ENCODE measurements at regions not wholly inside any gene's neighbourhood (a gene's known extent, or its start where the extent isn't known, plus 50 kb on each side); places are given as distances from the start of the nearest gene placed in this dataset.

DNA sequence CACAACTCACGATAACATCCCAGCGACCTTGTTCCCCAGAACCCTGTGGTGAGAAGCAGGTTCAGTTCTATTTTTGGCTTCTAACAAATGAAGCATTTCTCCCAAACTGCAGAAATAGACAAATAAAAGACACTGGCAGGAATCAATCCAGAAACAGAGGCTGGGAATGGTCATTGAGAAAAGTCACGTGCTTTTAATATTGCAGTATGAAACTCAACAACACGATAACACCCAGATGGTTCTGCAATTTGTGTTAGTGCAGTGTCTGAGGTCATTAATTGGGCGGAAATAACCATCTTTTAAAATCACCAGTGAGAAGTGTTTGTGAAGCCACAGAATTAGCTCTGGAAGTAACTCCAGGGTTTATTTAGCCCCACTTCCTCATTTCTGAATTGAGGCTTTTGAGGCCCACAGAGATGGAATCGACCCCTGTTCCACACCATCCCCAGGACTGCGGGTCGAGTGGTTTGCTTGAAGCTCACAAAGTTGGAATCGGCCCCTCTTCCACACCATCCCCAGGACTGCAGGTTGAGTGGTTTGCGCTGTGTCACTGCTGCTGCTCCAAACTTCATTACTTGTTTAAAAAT, 164.7 kb upstream of the IRX4 start:
- DNase-seq, result no peak
- ATAC-seq, result no peak
- Mint-ChIP-seq H3K4me1 (no peaks in the 10 kb centered on the region), H3K27ac (no peak overlapping the region), H3K27me3 (peaks cover 23% of the 10 kb centered on the region), H3K9me3 (peaks cover 9% of the 10 kb centered on the region), H3K36me3 (ENCODE audit: low read depth) (no peaks in the 10 kb centered on the region), H3K4me3 (no peak overlapping the region)

DNA sequence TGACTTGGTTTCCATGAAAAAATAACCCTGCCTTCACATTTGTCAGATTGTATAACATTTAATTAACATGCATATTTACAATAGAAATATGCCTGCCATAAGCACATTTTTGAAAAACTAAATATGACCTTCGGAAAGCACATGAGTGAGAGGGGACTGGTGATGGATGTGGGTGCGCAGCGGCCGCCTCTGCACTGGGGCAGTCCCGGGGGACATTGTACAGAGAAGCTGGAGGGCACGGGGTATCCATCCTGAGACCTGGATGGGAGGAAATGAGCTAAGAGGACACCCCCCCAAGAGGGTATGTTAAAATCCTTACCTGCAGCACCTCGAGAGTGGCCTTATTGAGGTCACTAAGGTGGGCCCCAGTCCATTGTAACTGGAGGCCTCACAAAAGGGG, 161.3 kb upstream of the IRX4 start:
- H3K9me3 Mint-ChIP-seq, result peaks cover 9% of the 10 kb centered on the region
- H3K4me3 Mint-ChIP-seq, result no peak overlapping the region
- DNase-seq (no peak), ATAC-seq (no peak)
- H3K27me3 Mint-ChIP-seq, result peaks cover 25% of the 10 kb centered on the region
- H3K27ac Mint-ChIP-seq, result no peak overlapping the region
- no peaks in the 10 kb centered on the region for H3K36me3 Mint-ChIP-seq (ENCODE audit: low read depth)
- no peaks in the 10 kb centered on the region for H3K4me1 Mint-ChIP-seq

DNA sequence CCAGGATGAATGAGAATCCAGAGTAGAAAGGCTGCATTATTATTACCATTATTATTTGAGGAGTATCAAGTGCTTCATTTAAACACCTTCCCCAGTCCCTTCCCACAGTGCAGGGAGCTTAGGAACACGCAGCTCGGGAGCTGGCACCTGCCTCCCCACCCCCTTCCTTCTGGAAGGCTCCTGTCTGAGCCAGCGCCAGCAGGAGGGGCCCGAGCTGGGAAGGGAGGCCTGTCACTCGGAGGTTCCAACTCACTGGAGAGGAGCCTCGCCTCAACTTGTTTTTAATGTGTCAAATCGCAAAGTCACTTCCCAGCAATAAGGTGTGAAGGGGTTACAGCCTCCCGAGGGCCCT, 156.4 kb upstream of the IRX4 start:
- no peaks in the 10 kb centered on the region for H3K9me3 Mint-ChIP-seq
- no peak for DNase-seq
- peaks cover 28% of the 10 kb centered on the region for H3K27me3 Mint-ChIP-seq
- H3K4me3 Mint-ChIP-seq, result no peak overlapping the region
- ATAC-seq, result no peak
- no peak overlapping the region for H3K27ac Mint-ChIP-seq
- H3K4me1 Mint-ChIP-seq, result no peaks in the 10 kb centered on the region
- H3K36me3 Mint-ChIP-seq (ENCODE audit: low read depth), result no peaks in the 10 kb centered on the region

DNA sequence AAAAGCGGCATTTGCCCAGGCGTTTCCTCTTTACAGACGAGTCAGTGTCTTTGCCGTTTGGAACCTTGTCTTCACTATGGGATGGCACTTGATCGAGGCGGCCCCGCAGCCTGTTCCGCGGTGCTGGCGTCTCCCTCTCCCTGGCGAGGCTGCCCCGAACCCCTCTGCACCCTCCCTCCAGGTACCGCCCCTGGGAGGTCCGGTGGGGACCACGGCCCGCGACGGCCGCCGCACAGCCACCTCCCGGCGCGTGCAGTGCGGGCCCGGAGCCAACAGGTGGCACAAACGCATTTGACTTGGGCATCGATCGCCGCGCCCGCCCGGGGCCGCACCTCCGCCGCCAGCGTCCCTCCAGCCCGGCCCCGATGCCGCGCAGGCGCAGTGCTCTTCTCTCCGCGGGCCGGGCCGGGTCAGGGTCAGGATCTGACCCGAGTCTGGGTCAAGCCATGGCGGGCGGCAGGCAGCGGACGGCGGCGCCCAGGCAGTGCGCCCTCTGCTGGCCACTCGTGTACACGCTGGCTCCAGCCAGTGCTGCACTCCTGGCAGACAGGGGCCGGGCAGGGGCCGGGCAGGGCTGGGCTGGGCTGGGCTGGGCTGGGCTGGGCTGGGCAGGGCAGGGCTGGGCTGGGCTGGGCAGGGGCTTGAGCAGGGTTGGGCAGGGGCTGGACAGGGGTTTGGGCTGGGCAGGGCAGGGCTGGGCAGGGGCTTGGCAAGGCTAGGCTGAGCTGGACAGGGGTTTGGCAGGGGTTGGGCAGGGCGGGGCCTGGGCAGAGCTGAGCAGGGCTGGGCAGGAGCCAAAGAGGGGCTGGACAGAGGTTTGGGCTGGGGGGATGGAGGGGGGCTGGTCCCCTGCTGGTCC, 155.8 kb upstream of the IRX4 start:
- H3K27ac Mint-ChIP-seq, result no peak overlapping the region
- DNase-seq, result peak; percentile 70

DNA sequence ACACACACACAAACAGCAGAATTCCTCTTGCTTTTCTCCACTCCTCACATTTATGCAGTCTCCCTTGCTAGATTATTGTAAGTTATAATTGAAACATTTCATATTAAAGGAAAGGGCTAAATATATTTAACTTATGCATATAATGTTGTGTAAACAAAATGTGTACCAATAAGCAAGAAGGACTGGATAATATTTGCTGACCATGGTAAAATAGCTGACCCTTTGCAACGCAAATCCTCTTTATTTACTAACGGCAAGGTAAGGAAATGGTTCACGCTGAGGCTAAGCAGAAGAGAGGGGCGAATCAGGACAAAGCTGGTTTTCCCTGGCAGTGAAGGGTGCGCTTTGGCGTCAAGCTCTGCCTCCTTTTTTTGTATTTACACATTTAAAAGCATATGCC, 154.2 kb upstream of the IRX4 start:
- Mint-ChIP-seq H3K27me3 (peaks cover 37% of the 10 kb centered on the region), H3K4me3 (no peak overlapping the region), H3K36me3 (ENCODE audit: low read depth) (no peaks in the 10 kb centered on the region), H3K9me3 (no peaks in the 10 kb centered on the region), H3K27ac (no peak overlapping the region), H3K4me1 (no peaks in the 10 kb centered on the region)
- ATAC-seq, result no peak
- no peak for DNase-seq

More for the DNA sequence above, 155.8 kb upstream of the IRX4 start:
- H3K9me3 Mint-ChIP-seq, result no peaks in the 10 kb centered on the region
- peak overlapping the region; percentile 43 for H3K4me3 Mint-ChIP-seq
- H3K36me3 Mint-ChIP-seq (ENCODE audit: low read depth), result no peaks in the 10 kb centered on the region
- H3K27me3 Mint-ChIP-seq, result peaks cover 25% of the 10 kb centered on the region
- peak; percentile 93 for ATAC-seq
- H3K4me1 Mint-ChIP-seq, result no peaks in the 10 kb centered on the region

DNA sequence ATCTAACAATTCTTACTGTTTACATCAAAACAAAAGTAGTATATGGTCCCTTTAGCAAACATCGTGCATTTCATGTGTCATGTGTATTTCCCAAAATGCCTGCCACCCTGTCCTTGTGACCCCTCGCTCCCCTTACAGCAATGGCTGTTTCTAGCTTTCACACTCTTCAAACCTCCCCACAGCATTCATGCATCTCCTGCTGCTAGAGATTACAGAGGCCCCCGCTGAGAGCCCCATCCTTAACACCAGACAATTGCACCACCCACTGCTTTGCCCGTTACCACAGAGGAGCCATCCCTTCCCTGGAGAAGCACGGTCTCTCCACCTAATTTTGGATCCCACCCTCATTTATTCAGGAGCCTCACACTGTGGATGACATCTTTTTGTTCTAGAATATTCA, 149.7 kb upstream of the IRX4 start:
- peaks cover 37% of the 10 kb centered on the region for H3K27me3 Mint-ChIP-seq
- no peak overlapping the region for H3K27ac Mint-ChIP-seq

DNA sequence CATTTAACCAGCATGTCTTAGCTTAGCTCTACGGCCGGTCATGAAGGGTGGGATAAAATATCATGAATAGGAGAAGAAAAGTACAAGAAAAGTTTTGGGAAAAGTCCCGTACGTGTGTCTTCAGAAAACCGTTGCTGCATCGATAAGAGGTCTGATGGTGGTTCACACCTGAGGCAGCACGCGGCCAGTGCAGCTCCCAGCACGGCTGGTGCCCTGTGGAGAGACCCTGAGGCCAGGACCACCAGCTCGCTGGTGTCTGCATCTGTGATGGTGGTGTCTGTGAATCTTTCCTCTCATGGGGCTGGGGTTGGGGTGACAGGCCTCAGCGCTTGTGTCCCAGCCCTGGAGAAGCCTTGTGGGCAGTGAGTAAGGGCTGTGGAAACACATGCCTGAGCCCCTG, 148.9 kb upstream of the IRX4 start:
- H3K27me3 Mint-ChIP-seq, result peaks cover 37% of the 10 kb centered on the region
- H3K36me3 Mint-ChIP-seq (ENCODE audit: low read depth), result no peaks in the 10 kb centered on the region
- no peaks in the 10 kb centered on the region for H3K4me1 Mint-ChIP-seq
- DNase-seq, result no peak
- H3K27ac Mint-ChIP-seq, result no peak overlapping the region
- no peaks in the 10 kb centered on the region for H3K9me3 Mint-ChIP-seq
- H3K4me3 Mint-ChIP-seq, result no peak overlapping the region
- ATAC-seq, result no peak

More for the DNA sequence above, 149.7 kb upstream of the IRX4 start:
- no peak for ATAC-seq
- H3K4me3 Mint-ChIP-seq, result no peak overlapping the region
- H3K4me1 Mint-ChIP-seq, result no peaks in the 10 kb centered on the region
- no peaks in the 10 kb centered on the region for H3K9me3 Mint-ChIP-seq
- DNase-seq, result no peak
- H3K36me3 Mint-ChIP-seq (ENCODE audit: low read depth), result no peaks in the 10 kb centered on the region

DNA sequence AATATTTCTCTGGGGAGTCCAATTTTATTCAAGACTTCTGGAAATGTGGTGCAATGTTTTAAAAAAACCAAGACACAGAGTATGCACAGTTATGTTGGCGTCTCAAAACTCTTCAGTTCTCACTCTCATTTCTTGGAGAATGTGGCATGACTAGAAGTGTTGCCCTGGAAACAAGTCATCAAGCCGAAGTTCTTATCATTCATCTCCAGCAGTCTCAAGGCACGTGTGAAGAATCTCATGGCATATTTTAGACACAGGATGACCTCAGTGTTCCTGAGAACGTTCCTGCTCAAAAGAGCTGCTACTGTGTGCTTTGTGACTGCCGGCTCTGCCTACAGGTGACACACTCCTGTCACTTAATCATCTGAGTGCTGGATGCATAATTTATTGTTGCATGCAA, 147.4 kb upstream of the IRX4 start:
- H3K9me3 Mint-ChIP-seq, result no peaks in the 10 kb centered on the region
- H3K4me1 Mint-ChIP-seq, result no peaks in the 10 kb centered on the region
- ATAC-seq, result no peak
- DNase-seq, result no peak
- no peak overlapping the region for H3K27ac Mint-ChIP-seq
- H3K27me3 Mint-ChIP-seq, result peaks cover 38% of the 10 kb centered on the region
- no peaks in the 10 kb centered on the region for H3K36me3 Mint-ChIP-seq (ENCODE audit: low read depth)
- H3K4me3 Mint-ChIP-seq, result no peak overlapping the region

DNA sequence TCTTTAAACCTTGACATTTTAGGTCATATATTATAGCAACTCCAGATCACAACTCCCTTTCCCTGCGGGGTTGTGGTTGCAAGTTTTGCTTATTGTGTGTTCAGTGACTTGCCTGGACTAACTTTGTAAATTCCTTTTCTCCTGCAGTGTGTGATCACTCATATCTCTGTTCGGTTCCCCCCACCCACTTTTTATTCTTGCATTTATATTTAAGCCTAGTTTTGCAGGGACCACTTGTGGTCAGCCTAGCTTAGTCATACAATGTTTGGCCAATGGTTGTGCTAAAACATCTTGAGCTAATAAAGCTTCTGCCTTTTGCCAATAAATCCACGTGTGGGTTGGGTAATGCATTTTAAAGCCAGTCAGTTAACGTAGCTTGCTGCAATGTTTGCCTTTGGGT, 146.5 kb upstream of the IRX4 start:
- H3K4me3 Mint-ChIP-seq, result no peak overlapping the region
- no peak overlapping the region for H3K27ac Mint-ChIP-seq
- ATAC-seq (no peak), DNase-seq (no peak)
- H3K9me3 Mint-ChIP-seq, result no peaks in the 10 kb centered on the region
- no peaks in the 10 kb centered on the region for H3K36me3 Mint-ChIP-seq (ENCODE audit: low read depth)
- H3K27me3 Mint-ChIP-seq, result peaks cover 35% of the 10 kb centered on the region
- H3K4me1 Mint-ChIP-seq, result no peaks in the 10 kb centered on the region

DNA sequence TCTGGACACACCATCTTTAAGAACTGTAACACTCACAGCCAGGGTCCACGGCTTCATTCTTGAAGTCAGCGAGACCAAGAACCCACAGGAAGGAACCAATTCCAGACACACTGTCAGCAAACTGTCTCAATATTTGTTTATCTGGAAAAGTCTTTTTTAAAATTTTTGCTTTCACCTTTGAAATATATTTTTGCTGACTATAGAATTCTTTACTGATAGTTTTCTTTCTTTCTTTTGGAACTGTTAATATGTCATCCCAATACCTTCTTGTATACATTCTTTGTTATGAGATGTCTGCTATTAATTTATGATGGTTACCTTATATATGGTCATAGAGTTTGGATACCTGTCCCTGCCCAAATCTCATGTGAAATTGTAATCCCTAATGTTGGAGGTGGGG, 145.1 kb upstream of the IRX4 start:
- ATAC-seq (no peak), DNase-seq (no peak)
- H3K4me1 Mint-ChIP-seq, result no peaks in the 10 kb centered on the region
- H3K9me3 Mint-ChIP-seq, result no peaks in the 10 kb centered on the region
- no peak overlapping the region for H3K27ac Mint-ChIP-seq
- peaks cover 28% of the 10 kb centered on the region for H3K27me3 Mint-ChIP-seq
- no peaks in the 10 kb centered on the region for H3K36me3 Mint-ChIP-seq (ENCODE audit: low read depth)
- no peak overlapping the region for H3K4me3 Mint-ChIP-seq

DNA sequence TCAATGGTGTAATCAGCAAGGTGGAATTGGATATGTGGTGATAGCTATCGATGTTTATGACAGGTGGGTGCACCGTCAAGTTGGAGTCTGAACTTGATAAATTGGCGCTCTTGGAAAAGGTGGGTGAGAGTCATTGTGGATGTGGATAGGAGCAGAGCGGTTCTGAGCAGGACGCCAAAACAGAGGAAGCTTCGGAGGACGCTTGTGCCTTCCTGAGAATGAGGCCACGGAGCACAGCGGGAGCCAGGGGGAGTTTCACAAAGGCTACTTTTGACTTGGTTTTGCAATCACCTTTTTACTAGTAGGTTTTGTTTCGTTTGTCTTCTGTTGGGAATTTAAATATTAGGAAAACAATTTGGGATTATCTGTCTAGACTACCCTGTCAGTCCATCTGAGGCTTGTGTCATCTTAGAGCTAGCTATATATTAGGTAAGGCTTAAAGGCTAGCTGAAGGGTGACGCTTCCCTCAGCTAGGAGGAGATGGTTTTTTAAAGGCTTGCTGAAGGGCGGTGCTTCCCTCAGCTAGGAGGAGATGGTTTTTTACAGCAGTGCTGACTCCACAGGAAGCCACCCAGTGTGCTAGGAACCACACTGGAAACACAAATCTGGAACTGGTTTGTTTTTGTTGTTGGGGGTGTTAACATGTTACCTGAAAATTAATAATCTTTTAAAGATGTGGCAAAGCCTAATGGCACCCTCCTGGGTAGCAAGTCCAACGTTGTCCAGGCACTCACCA, 142.4 kb upstream of the IRX4 start:
- Mint-ChIP-seq H3K9me3 (no peaks in the 10 kb centered on the region), H3K36me3 (ENCODE audit: low read depth) (no peaks in the 10 kb centered on the region), H3K27me3 (peaks cover 22% of the 10 kb centered on the region), H3K4me1 (no peaks in the 10 kb centered on the region), H3K4me3 (no peak overlapping the region), H3K27ac (no peak overlapping the region)
- ATAC-seq, result no peak
- DNase-seq, result no peak

DNA sequence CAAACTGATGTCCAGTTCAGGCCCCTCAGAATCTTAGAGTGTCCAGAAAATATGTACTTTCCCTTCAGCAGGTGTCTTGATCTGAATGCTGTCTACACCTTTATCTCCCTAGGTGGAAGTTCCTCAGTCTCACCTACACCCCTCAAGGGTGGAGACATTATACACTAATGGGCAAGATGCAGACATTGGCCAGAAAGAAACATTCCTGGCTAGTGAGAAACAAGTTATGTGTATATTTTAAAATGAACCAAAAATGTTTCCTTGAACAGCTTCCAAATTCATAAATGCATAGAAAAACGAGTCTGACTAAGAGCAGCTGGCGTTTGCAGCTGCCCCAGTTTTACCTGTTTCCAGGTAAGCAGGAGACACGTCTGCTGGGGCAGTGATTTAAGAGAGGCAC, 140.5 kb upstream of the IRX4 start:
- Mint-ChIP-seq H3K9me3 (no peaks in the 10 kb centered on the region), H3K36me3 (ENCODE audit: low read depth) (no peaks in the 10 kb centered on the region), H3K27me3 (peaks cover 18% of the 10 kb centered on the region), H3K27ac (no peak overlapping the region), H3K4me3 (no peak overlapping the region), H3K4me1 (no peaks in the 10 kb centered on the region)
- DNase-seq, result no peak
- ATAC-seq, result no peak

DNA sequence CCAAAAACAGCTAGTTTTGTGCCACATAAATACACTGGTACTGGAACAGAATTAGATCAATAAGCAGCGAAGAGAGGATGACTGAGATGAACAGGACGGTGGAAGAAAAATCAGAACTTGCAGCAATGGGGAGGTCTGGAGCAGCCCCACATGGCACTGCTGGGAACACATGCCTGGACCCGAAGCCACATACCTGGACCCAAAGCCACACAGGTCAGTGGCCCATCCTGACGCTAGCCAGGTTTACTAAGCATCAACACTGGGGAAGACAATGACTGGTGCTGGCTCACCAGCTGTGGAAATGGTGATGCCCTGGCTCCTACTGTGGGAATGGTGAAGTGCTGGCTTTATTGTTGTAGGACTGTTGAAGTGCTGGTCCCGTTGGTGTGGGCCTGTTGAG, 139.7 kb upstream of the IRX4 start:
- DNase-seq (no peak), ATAC-seq (no peak)
- Mint-ChIP-seq H3K9me3 (no peaks in the 10 kb centered on the region), H3K36me3 (ENCODE audit: low read depth) (no peaks in the 10 kb centered on the region), H3K27me3 (peaks cover 12% of the 10 kb centered on the region), H3K4me3 (no peak overlapping the region), H3K4me1 (no peaks in the 10 kb centered on the region), H3K27ac (no peak overlapping the region)

DNA sequence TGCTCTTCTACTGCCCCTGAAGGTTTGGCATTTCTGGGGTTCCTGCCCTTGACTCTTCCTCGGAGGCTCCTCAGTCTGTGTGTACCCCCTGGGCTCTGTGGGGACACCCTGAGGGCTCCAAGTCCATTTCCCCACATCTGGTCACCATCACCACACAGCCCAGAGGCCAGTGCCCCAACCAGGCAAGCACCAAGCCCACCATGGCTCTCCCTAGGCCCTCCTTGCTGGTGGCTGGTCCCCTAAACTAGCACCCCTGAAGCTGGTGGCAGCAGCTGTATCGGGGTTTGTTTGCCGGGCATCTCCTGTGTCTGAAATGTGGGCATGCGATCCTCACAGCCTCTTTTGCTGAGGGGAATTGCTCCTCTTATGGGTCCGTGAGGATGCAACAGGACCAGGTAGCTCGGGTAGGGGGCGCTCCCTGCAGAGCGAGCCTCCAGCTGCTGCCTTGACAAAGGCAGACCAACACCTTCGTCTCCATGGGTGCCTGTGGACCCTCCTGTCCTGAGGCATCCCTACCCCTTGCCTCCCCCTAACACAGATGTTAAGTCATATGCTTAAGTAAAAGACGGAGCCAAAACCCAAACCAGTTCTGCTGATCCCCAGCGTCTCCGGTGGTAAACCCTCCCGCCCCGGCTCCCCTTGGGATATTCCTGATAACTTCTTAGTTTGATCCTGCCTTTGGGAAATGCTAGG, 138.9 kb upstream of the IRX4 start:
- peaks cover 12% of the 10 kb centered on the region for H3K27me3 Mint-ChIP-seq
- H3K27ac Mint-ChIP-seq, result no peak overlapping the region
- H3K4me1 Mint-ChIP-seq, result no peaks in the 10 kb centered on the region
- H3K9me3 Mint-ChIP-seq, result no peaks in the 10 kb centered on the region
- ATAC-seq, result no peak
- no peaks in the 10 kb centered on the region for H3K36me3 Mint-ChIP-seq (ENCODE audit: low read depth)
- no peak for DNase-seq
- no peak overlapping the region for H3K4me3 Mint-ChIP-seq

DNA sequence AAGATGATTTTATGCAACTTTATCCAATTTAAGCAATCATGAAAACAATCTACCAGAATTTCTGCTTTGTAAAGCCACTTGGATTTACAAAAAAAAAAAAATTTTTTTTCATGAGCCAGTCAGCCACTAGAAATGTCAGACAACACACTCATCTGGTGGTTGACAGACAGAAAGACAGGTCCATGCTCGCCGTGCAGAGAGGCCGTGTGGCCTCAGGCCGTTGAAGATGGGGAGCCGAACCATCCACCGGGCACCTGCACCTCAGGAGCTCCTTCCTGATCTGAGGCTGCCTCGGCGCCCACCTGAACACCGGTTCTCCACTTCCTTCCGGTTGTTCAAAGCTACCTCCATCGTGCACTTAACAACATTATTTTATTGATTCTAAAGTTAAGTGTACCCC, 138.0 kb upstream of the IRX4 start:
- Mint-ChIP-seq H3K36me3 (ENCODE audit: low read depth) (no peaks in the 10 kb centered on the region), H3K4me1 (no peaks in the 10 kb centered on the region), H3K27me3 (peaks cover 11% of the 10 kb centered on the region), H3K4me3 (no peak overlapping the region), H3K27ac (no peak overlapping the region), H3K9me3 (no peaks in the 10 kb centered on the region)
- no peak for DNase-seq
- ATAC-seq, result no peak
